ENCODE measurements at regions not wholly inside any gene's neighbourhood (a gene's known extent, or its start where the extent isn't known, plus 50 kb on each side); places are given as distances from the start of the nearest gene placed in this dataset.

- FAIRE-seq (no peak), DNase-seq (ENCODE audit: low read depth, low spot score) (no peak)
- H3K9ac ChIP-seq (replicated peaks; ENCODE audit: extremely low read depth, insufficient read depth, low read length), result no peak overlapping the region
- no peaks in the 10 kb centered on the region for H3K4me1 ChIP-seq (ENCODE audit: control insufficient read depth, extremely low read depth, insufficient read depth, low read length)
- H3K27me3 ChIP-seq (ENCODE audit: control insufficient read depth in 2 of 2, insufficient read depth in 2 of 2, low read length in 2 of 2), result peaks cover 2 to 36% of the 10 kb centered on the region in 2 experiments
- H3K4me3 ChIP-seq (replicated peaks in 1 of 3; ENCODE audit: insufficient read depth in 1 of 3, low read depth in 1 of 3, low read length in 3 of 3), result no peak overlapping the region
- ChIA-PET CTCF (interaction anchor here (1.4 kb wide), 1 partner anchor 129 kb away, joined by 3 read pairs; no protein-coding TSS in a partner anchor), POLR2A (no interaction called here)
- no peak overlapping the region for H3K27ac ChIP-seq (ENCODE audit: insufficient read depth, low read depth, low read length)
- H4K20me1 ChIP-seq (replicated peaks; ENCODE audit: control insufficient read depth, extremely low read depth, insufficient read depth, low read length), result no peaks in the 10 kb centered on the region
- no peaks in the 10 kb centered on the region for H3K79me2 ChIP-seq (ENCODE audit: control insufficient read depth, insufficient read depth, low read length)
- H3K9me1 ChIP-seq (replicated peaks; ENCODE audit: control insufficient read depth, extremely low read depth, insufficient read depth, low read length), result no peaks in the 10 kb centered on the region
- intact Hi-C loops (cut with micrococcal nuclease) (no loop called here), dilution Hi-C loops (cut with MboI; ENCODE audit: extremely low pct_ligation_motif_present, low sequenced_read_pairs) (no loop called here)
- H2AFZ ChIP-seq (ENCODE audit: low read depth, low read length), result no peak overlapping the region
- no peak for TF ChIP-seq FOS (IDR thresholded peaks at IDR 0.05; ENCODE audit: borderline replicate concordance, insufficient read depth, low read length)
- TF ChIP-seq POLR2A (IDR thresholded peaks at IDR 0.05; ENCODE audit: low read depth, low read length), result no peak
- TF ChIP-seq CTCF (IDR thresholded peaks at IDR 0.05; ENCODE audit: extremely low read depth in 1 of 2, insufficient read depth in 1 of 2, low read depth in 1 of 2, low read length in 2 of 2), result no peak
- TF ChIP-seq POLR2AphosphoS5 (IDR thresholded peaks at IDR 0.05; ENCODE audit: insufficient read depth, low read depth, low read length), result no peak
- TF ChIP-seq JUN (IDR thresholded peaks at IDR 0.05; ENCODE audit: borderline replicate concordance, insufficient read depth, insufficient read length, low read depth), result no peak
- no peak for TF ChIP-seq GATA2 (IDR thresholded peaks at IDR 0.05; ENCODE audit: insufficient read depth, insufficient read length, low read depth, low read length)
- TF ChIP-seq EZH2 (IDR thresholded peaks at IDR 0.05; ENCODE audit: borderline replicate concordance, low read depth, low read length, severe bottlenecking), result no peak
- TF ChIP-seq MYC (IDR thresholded peaks at IDR 0.05; ENCODE audit: low read depth, low read length), result no peak
- no peak for TF ChIP-seq MAX (IDR thresholded peaks at IDR 0.05; ENCODE audit: insufficient read depth, insufficient read length)
- H3K4me2 ChIP-seq (ENCODE audit: insufficient read depth, low read length), result no peak overlapping the region
- H3K9me3 ChIP-seq (replicated peaks; ENCODE audit: control insufficient read depth, insufficient read depth, low read length), result no peaks in the 10 kb centered on the region
- no TSS peak for BruUV-seq (replicated peaks)
- no peaks in the 10 kb centered on the region for H3K36me3 ChIP-seq (ENCODE audit: control insufficient read depth in 2 of 2, extremely low read depth in 1 of 2, insufficient read depth in 2 of 2, low read length in 2 of 2)
These were observed 265.6 kb upstream of the FBXL7 start for GRCh38 chr5:15234366-15234765.

Data from endothelial cell of umbilical vein (primary cell).